ENCODE measurements at regions not wholly inside any gene's neighbourhood (a gene's known extent, or its start where the extent isn't known, plus 50 kb on each side); places are given as distances from the start of the nearest gene placed in this dataset.

DNA sequence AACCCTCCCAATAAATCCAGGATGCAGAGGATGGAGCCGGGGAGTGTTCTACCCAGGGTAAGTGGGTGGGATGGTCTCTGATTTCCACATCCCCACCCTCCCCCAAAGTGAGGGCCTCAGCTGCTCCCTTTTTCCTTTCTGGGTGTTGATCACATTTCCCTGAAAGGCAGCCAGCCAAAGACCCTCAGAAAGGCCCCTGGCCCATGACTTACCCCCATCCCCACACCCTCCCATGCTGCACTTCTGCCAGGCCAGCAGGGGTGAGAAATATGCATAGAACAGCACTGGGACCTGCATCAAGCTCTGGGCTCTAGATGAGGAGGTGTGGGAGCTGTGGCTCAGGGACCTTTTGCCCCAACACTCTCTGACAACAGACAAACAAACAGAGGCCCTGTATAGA lies 927.3 kb upstream of the ZNF722 start:
- no peak overlapping the region for H4K91ac ChIP-seq (ENCODE audit: low read depth, low read length)
- H3K4ac ChIP-seq (ENCODE audit: low read depth, low read length), result no peak overlapping the region
- no peak overlapping the region for H3K4me3 ChIP-seq (ENCODE audit: low read depth, low read length)
- H2BK5ac ChIP-seq (ENCODE audit: low read depth, low read length, poor library complexity), result no peak overlapping the region
- no peaks in the 10 kb centered on the region for H3K36me3 ChIP-seq (ENCODE audit: control insufficient read depth in 1 of 2, insufficient read depth in 2 of 2, low read length in 2 of 2)
- no CpG with 5 or more reads among the region's 1 CpG for WGBS (ENCODE audit: extremely low coverage, insufficient coverage, insufficient read length)
- H3K9ac ChIP-seq (ENCODE audit: low read length), result no peak overlapping the region
- no peak overlapping the region for H3K18ac ChIP-seq (ENCODE audit: low read length)
- no peak overlapping the region for H2BK12ac ChIP-seq (ENCODE audit: low read length)
- no peak overlapping the region for H4K8ac ChIP-seq (ENCODE audit: low read depth, low read length)
- no peaks in the 10 kb centered on the region for H3K4me1 ChIP-seq (ENCODE audit: control insufficient read depth in 1 of 2, insufficient read depth in 2 of 2, low read length in 2 of 2)
- no peak overlapping the region for H4K12ac ChIP-seq (ENCODE audit: low read depth, low read length)
- DNase-seq, result no peak
- no peak overlapping the region for H3K27ac ChIP-seq (ENCODE audit: low read depth, low read length)
- no peaks in the 10 kb centered on the region for H3K79me1 ChIP-seq (ENCODE audit: low read length)
- no peaks in the 10 kb centered on the region for H3K79me2 ChIP-seq (ENCODE audit: control insufficient read depth, insufficient read depth, low read length, poor library complexity)
- no peak overlapping the region for H3K14ac ChIP-seq (ENCODE audit: low read length)
- peaks cover 55% of the 10 kb centered on the region for H3K9me3 ChIP-seq (ENCODE audit: insufficient read depth, low read depth, low read length)
- no peak overlapping the region for H2AK5ac ChIP-seq (ENCODE audit: low read length)
- H2AFZ ChIP-seq (ENCODE audit: insufficient read depth, low read length, poor library complexity), result no peak overlapping the region
- no peak overlapping the region for H2BK120ac ChIP-seq (ENCODE audit: insufficient read depth, low read length, poor library complexity)
- H3K27me3 ChIP-seq (ENCODE audit: insufficient read depth, low read length), result peaks cover 4% of the 10 kb centered on the region
- no peak overlapping the region for H3K23ac ChIP-seq (ENCODE audit: low read length)
- no peak overlapping the region for H3K4me2 ChIP-seq (ENCODE audit: low read length)

DNA sequence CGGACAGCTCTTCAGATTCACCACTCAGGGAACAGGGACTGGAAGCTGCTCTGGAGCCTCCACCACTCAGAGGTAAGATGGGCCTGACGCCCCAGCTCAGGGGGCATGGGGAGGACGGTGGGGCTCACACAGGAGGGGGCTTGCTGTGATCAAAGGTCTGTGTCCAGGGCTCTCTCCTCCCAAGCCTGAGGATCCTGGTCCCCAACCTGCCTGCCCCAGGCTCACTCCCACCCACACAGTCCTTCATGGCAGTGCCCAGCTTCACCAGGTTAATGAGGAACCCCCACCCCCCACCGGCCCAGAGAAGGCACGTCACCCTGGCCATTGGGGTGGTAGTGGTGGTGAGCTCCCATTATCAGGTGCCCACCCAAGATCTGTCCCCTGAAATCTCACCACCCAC lies 926.7 kb upstream of the ZNF722 start:
- H2BK5ac ChIP-seq (ENCODE audit: low read depth, low read length, poor library complexity), result no peak overlapping the region
- no peaks in the 10 kb centered on the region for H3K36me3 ChIP-seq (ENCODE audit: control insufficient read depth in 1 of 2, insufficient read depth in 2 of 2, low read length in 2 of 2)
- no peak overlapping the region for H4K91ac ChIP-seq (ENCODE audit: low read depth, low read length)
- H3K14ac ChIP-seq (ENCODE audit: low read length), result no peak overlapping the region
- H4K12ac ChIP-seq (ENCODE audit: low read depth, low read length), result no peak overlapping the region
- H3K4ac ChIP-seq (ENCODE audit: low read depth, low read length), result no peak overlapping the region
- DNase-seq, result no peak
- no peaks in the 10 kb centered on the region for H3K79me2 ChIP-seq (ENCODE audit: control insufficient read depth, insufficient read depth, low read length, poor library complexity)
- H3K18ac ChIP-seq (ENCODE audit: low read length), result no peak overlapping the region
- no peak overlapping the region for H2AFZ ChIP-seq (ENCODE audit: insufficient read depth, low read length, poor library complexity)
- no peak overlapping the region for H3K23ac ChIP-seq (ENCODE audit: low read length)
- no peak overlapping the region for H2BK120ac ChIP-seq (ENCODE audit: insufficient read depth, low read length, poor library complexity)
- no peak overlapping the region for H3K27ac ChIP-seq (ENCODE audit: low read depth, low read length)
- H3K79me1 ChIP-seq (ENCODE audit: low read length), result no peaks in the 10 kb centered on the region
- H3K4me2 ChIP-seq (ENCODE audit: low read length), result no peak overlapping the region
- no peak overlapping the region for H2AK5ac ChIP-seq (ENCODE audit: low read length)
- H3K9me3 ChIP-seq (ENCODE audit: insufficient read depth, low read depth, low read length), result peaks cover 55% of the 10 kb centered on the region
- WGBS (ENCODE audit: extremely low coverage, insufficient coverage, insufficient read length), result no CpG with 5 or more reads among the region's 5 CpGs
- no peak overlapping the region for H3K9ac ChIP-seq (ENCODE audit: low read length)
- no peak overlapping the region for H4K8ac ChIP-seq (ENCODE audit: low read depth, low read length)
- no peak overlapping the region for H2BK12ac ChIP-seq (ENCODE audit: low read length)
- H3K27me3 ChIP-seq (ENCODE audit: insufficient read depth, low read length), result peaks cover 4% of the 10 kb centered on the region
- no peaks in the 10 kb centered on the region for H3K4me1 ChIP-seq (ENCODE audit: control insufficient read depth in 1 of 2, insufficient read depth in 2 of 2, low read length in 2 of 2)
- H3K4me3 ChIP-seq (ENCODE audit: low read depth, low read length), result no peak overlapping the region

DNA sequence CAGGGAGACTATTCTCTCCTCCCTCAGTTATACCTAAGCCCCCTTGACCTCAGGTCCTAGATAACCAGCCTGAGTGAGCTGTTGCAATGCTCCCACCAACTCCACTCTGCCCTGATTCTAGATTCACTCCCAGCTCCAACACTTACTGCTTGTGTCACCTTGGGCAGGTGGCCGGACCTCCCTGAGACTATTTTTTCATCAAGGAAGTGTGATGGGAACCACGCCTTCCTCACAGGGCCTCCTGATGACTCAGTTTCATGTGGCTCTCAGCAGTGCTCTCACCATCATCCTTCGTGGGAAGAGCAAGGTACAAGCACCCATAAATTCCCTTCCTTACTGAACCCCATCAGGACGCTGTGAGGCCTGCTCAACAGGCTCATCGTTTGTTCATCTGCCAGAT lies 925.8 kb upstream of the ZNF722 start:
- WGBS (ENCODE audit: extremely low coverage, insufficient coverage, insufficient read length), result no CpG with 5 or more reads among the region's 5 CpGs
- no peak overlapping the region for H2BK12ac ChIP-seq (ENCODE audit: low read length)

DNA sequence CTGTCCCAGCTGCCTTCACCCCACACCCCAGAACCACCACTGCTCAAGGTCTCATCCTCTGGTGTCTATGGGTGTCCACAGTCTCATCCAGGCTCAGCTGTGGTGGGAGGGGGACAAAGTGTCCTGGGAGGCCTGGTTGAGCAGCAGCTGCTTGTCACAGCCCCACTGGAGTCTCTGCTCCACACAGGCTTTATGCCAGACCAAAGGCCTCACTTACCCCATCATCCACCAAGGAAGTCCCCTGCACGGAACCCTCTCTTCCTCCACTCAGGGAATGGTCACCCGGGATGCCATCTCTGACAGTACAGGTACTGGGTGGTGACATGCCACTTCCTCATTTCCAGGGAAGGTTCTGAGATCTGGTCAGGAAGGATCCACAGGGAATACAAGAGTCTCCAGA lies 925.4 kb upstream of the ZNF722 start:
- no peak overlapping the region for H3K4ac ChIP-seq (ENCODE audit: low read depth, low read length)
- no peak overlapping the region for H3K9ac ChIP-seq (ENCODE audit: low read length)
- no peak overlapping the region for H3K18ac ChIP-seq (ENCODE audit: low read length)
- H4K8ac ChIP-seq (ENCODE audit: low read depth, low read length), result no peak overlapping the region
- no peak overlapping the region for H3K27ac ChIP-seq (ENCODE audit: low read depth, low read length)
- no peaks in the 10 kb centered on the region for H3K4me1 ChIP-seq (ENCODE audit: control insufficient read depth in 1 of 2, insufficient read depth in 2 of 2, low read length in 2 of 2)
- WGBS (ENCODE audit: extremely low coverage, insufficient coverage, insufficient read length), result no CpG with 5 or more reads among the region's 2 CpGs
- H2AK5ac ChIP-seq (ENCODE audit: low read length), result no peak overlapping the region
- no peak overlapping the region for H4K91ac ChIP-seq (ENCODE audit: low read depth, low read length)
- peaks cover 57% of the 10 kb centered on the region for H3K9me3 ChIP-seq (ENCODE audit: insufficient read depth, low read depth, low read length)
- H4K12ac ChIP-seq (ENCODE audit: low read depth, low read length), result no peak overlapping the region
- H2BK12ac ChIP-seq (ENCODE audit: low read length), result no peak overlapping the region
- H3K4me3 ChIP-seq (ENCODE audit: low read depth, low read length), result no peak overlapping the region
- H2BK5ac ChIP-seq (ENCODE audit: low read depth, low read length, poor library complexity), result no peak overlapping the region
- no peak overlapping the region for H2AFZ ChIP-seq (ENCODE audit: insufficient read depth, low read length, poor library complexity)
- peaks cover 4% of the 10 kb centered on the region for H3K27me3 ChIP-seq (ENCODE audit: insufficient read depth, low read length)
- no peak overlapping the region for H2BK120ac ChIP-seq (ENCODE audit: insufficient read depth, low read length, poor library complexity)
- no peak overlapping the region for H3K4me2 ChIP-seq (ENCODE audit: low read length)
- DNase-seq, result no peak
- no peak overlapping the region for H3K14ac ChIP-seq (ENCODE audit: low read length)
- no peak overlapping the region for H3K23ac ChIP-seq (ENCODE audit: low read length)
- no peaks in the 10 kb centered on the region for H3K36me3 ChIP-seq (ENCODE audit: control insufficient read depth in 1 of 2, insufficient read depth in 2 of 2, low read length in 2 of 2)
- H3K79me2 ChIP-seq (ENCODE audit: control insufficient read depth, insufficient read depth, low read length, poor library complexity), result no peaks in the 10 kb centered on the region
- no peaks in the 10 kb centered on the region for H3K79me1 ChIP-seq (ENCODE audit: low read length)

More for the DNA sequence above, 925.8 kb upstream of the ZNF722 start:
- H2BK120ac ChIP-seq (ENCODE audit: insufficient read depth, low read length, poor library complexity), result no peak overlapping the region
- H3K9ac ChIP-seq (ENCODE audit: low read length), result no peak overlapping the region
- H2BK5ac ChIP-seq (ENCODE audit: low read depth, low read length, poor library complexity), result no peak overlapping the region
- H3K27ac ChIP-seq (ENCODE audit: low read depth, low read length), result no peak overlapping the region
- no peaks in the 10 kb centered on the region for H3K79me2 ChIP-seq (ENCODE audit: control insufficient read depth, insufficient read depth, low read length, poor library complexity)
- no peak overlapping the region for H3K4me3 ChIP-seq (ENCODE audit: low read depth, low read length)
- H3K9me3 ChIP-seq (ENCODE audit: insufficient read depth, low read depth, low read length), result peaks cover 57% of the 10 kb centered on the region
- H3K23ac ChIP-seq (ENCODE audit: low read length), result no peak overlapping the region
- H2AFZ ChIP-seq (ENCODE audit: insufficient read depth, low read length, poor library complexity), result no peak overlapping the region
- no peaks in the 10 kb centered on the region for H3K4me1 ChIP-seq (ENCODE audit: control insufficient read depth in 1 of 2, insufficient read depth in 2 of 2, low read length in 2 of 2)
- no peak overlapping the region for H3K14ac ChIP-seq (ENCODE audit: low read length)
- H2AK5ac ChIP-seq (ENCODE audit: low read length), result no peak overlapping the region
- no peaks in the 10 kb centered on the region for H3K79me1 ChIP-seq (ENCODE audit: low read length)
- no peaks in the 10 kb centered on the region for H3K36me3 ChIP-seq (ENCODE audit: control insufficient read depth in 1 of 2, insufficient read depth in 2 of 2, low read length in 2 of 2)
- H4K8ac ChIP-seq (ENCODE audit: low read depth, low read length), result no peak overlapping the region
- H3K18ac ChIP-seq (ENCODE audit: low read length), result no peak overlapping the region
- H3K27me3 ChIP-seq (ENCODE audit: insufficient read depth, low read length), result peaks cover 4% of the 10 kb centered on the region
- H3K4ac ChIP-seq (ENCODE audit: low read depth, low read length), result no peak overlapping the region
- H4K91ac ChIP-seq (ENCODE audit: low read depth, low read length), result no peak overlapping the region
- H4K12ac ChIP-seq (ENCODE audit: low read depth, low read length), result no peak overlapping the region
- no peak for DNase-seq
- H3K4me2 ChIP-seq (ENCODE audit: low read length), result no peak overlapping the region
